Mesothelial cell of epicardium (in vitro differentiated cells): ENCODE measurements at regions not wholly inside any gene's neighbourhood (a gene's known extent, or its start where the extent isn't known, plus 50 kb on each side); places are given as distances from the start of the nearest gene placed in this dataset.

Experiments used
- DNase-seq, 2 experiments: peaks; one replicate each; pipeline ENCODE4 v3.0.0; 2021; ENCODE audit warnings: low spot score in 2 of 2; ENCODE audit not compliant: unreplicated experiment in 2 of 2
- H3K27ac Mint-ChIP-seq: 2 replicates; pipeline ENCODE4 v1.8.0; 2021; ENCODE audit warnings: mixed read lengths
- H3K27me3 Mint-ChIP-seq: 2 replicates; pipeline ENCODE4 v1.8.0; 2021; ENCODE audit warnings: low read depth, mixed read lengths
- H3K36me3 Mint-ChIP-seq: 2 replicates; pipeline ENCODE4 v1.8.0; 2021; ENCODE audit warnings: mixed read lengths
- H3K4me1 Mint-ChIP-seq: 2 replicates; pipeline ENCODE4 v1.8.0; 2021; ENCODE audit warnings: mixed read lengths
- H3K4me3 Mint-ChIP-seq: 2 replicates; pipeline ENCODE4 v1.8.0; 2021; ENCODE audit warnings: mild to moderate bottlenecking, moderate library complexity, mixed read lengths
- H3K9me3 Mint-ChIP-seq: 2 replicates; pipeline ENCODE4 v1.8.0; 2021; ENCODE audit warnings: mixed read lengths
- CTCF ChIP-seq: fragments of 200-600 bp; sonication (generic); IDR thresholded peaks from one replicate; pipeline ENCODE4 v1.5.0; 2021; ENCODE audit warnings: antibody characterized with exemption; ENCODE audit not compliant: unreplicated experiment

- H3K27ac Mint-ChIP-seq: no peak overlapping the region
- no peak for TF ChIP-seq CTCF
- H3K4me3 Mint-ChIP-seq: no peak overlapping the region
- peaks cover 7% of the 10 kb centered on the region for H3K4me1 Mint-ChIP-seq
- no peaks in the 10 kb centered on the region for H3K9me3 Mint-ChIP-seq
- DNase-seq: no peak
- no peaks in the 10 kb centered on the region for H3K36me3 Mint-ChIP-seq
- H3K27me3 Mint-ChIP-seq: peaks cover 42% of the 10 kb centered on the region
Measured at GRCh38 chr20:24235296-24236175, 233.9 kb upstream of the SYNDIG1 start.

GRCh38 chr20:24227600-24227999 lies 239.0 kb upstream of the GGTLC1 start:
- no peaks in the 10 kb centered on the region for H3K4me1 Mint-ChIP-seq
- H3K27ac Mint-ChIP-seq: no peak overlapping the region
- no peak for TF ChIP-seq CTCF
- no peak overlapping the region for H3K4me3 Mint-ChIP-seq
- no peaks in the 10 kb centered on the region for H3K9me3 Mint-ChIP-seq
- H3K36me3 Mint-ChIP-seq: no peaks in the 10 kb centered on the region
- DNase-seq: no peak
- H3K27me3 Mint-ChIP-seq: peaks cover 50% of the 10 kb centered on the region

GRCh38 chr20:24212494-24212893 lies 223.9 kb upstream of the GGTLC1 start:
- Mint-ChIP-seq H3K27me3 (peaks cover 3% of the 10 kb centered on the region), H3K9me3 (peaks cover 14% of the 10 kb centered on the region), H3K4me1 (peaks cover 18% of the 10 kb centered on the region), H3K4me3 (no peak overlapping the region), H3K36me3 (no peaks in the 10 kb centered on the region), H3K27ac (peak overlapping the region; percentile 43)
- no peak for TF ChIP-seq CTCF
- DNase-seq: no peak

- no peak for DNase-seq
Measured at GRCh38 chr20:24211972-24212371, 223.4 kb upstream of the GGTLC1 start.

GRCh38 chr20:24210356-24210755 lies 221.8 kb upstream of the GGTLC1 start:
- Mint-ChIP-seq H3K27ac (no peak overlapping the region), H3K27me3 (peaks cover 3% of the 10 kb centered on the region), H3K36me3 (no peaks in the 10 kb centered on the region), H3K9me3 (no peaks in the 10 kb centered on the region), H3K4me1 (peaks cover 18% of the 10 kb centered on the region), H3K4me3 (no peak overlapping the region)
- no peak for DNase-seq
- no peak for TF ChIP-seq CTCF

More at GRCh38 chr20:24211972-24212371, 223.4 kb upstream of the GGTLC1 start:
- H3K36me3 Mint-ChIP-seq: no peaks in the 10 kb centered on the region
- peaks cover 11% of the 10 kb centered on the region for H3K9me3 Mint-ChIP-seq
- no peak overlapping the region for H3K4me3 Mint-ChIP-seq
- H3K4me1 Mint-ChIP-seq: peaks cover 18% of the 10 kb centered on the region
- no peak for TF ChIP-seq CTCF
- no peak overlapping the region for H3K27ac Mint-ChIP-seq
- peaks cover 4% of the 10 kb centered on the region for H3K27me3 Mint-ChIP-seq
